OCI-LY1 (cell line): ENCODE measurements at regions not wholly inside any gene's neighbourhood (a gene's known extent, or its start where the extent isn't known, plus 50 kb on each side); places are given as distances from the start of the nearest gene placed in this dataset.

ENCODE experiments used
- H2AFZ ChIP-seq: fragments of 200-600 bp; sonication (generic), shearing (Covaris generic); 2 replicates; pipeline ENCODE4 v1.6.0; 2014; ENCODE audit warnings: antibody characterized with exemption, mild to moderate bottlenecking, low read length
- H3F3A ChIP-seq: fragments of 200-600 bp; sonication (generic), shearing (Covaris generic); 2 replicates; pipeline ENCODE4 v1.6.0; 2014; ENCODE audit warnings: mild to moderate bottlenecking, antibody characterized with exemption, low read length, moderate library complexity; ENCODE audit not compliant: insufficient read depth
- H3K27ac ChIP-seq: fragments of 200-600 bp; sonication (generic); 2 replicates; pipeline ENCODE4 v1.5.1; 2014; ENCODE audit warnings: low read length, mixed run types, mild to moderate bottlenecking, low read depth; ENCODE audit not compliant: poor library complexity, severe bottlenecking
- H3K27me3 ChIP-seq: fragments of 200-600 bp; sonication (generic); 2 replicates; pipeline ENCODE4 v1.6.0; 2014; ENCODE audit warnings: antibody characterized with exemption, mild to moderate bottlenecking, low read length, moderate library complexity; ENCODE audit not compliant: insufficient read depth
- H3K36me3 ChIP-seq: fragments of 200-600 bp; sonication (generic); 2 replicates; pipeline ENCODE4 v1.6.1; 2014; ENCODE audit warnings: mild to moderate bottlenecking, antibody characterized with exemption, low read length, moderate library complexity, mixed read lengths; ENCODE audit not compliant: insufficient read depth
- H3K4me1 ChIP-seq: fragments of 200-600 bp; sonication (generic); 2 replicates; pipeline ENCODE4 v1.5.1; 2014; ENCODE audit warnings: mild to moderate bottlenecking, low read length, moderate library complexity; ENCODE audit not compliant: insufficient read depth, severe bottlenecking
- H3K4me2 ChIP-seq: fragments of 200-600 bp; sonication (generic), shearing (Covaris generic); 2 replicates; pipeline ENCODE4 v1.6.1; 2014; ENCODE audit warnings: low read length
- H3K4me3 ChIP-seq: fragments of 200-600 bp; sonication (generic); 2 replicates; pipeline ENCODE4 v1.5.1; 2014; ENCODE audit warnings: low read length, low read depth, mild to moderate bottlenecking, mixed read lengths; ENCODE audit not compliant: poor library complexity, severe bottlenecking
- H3K79me2 ChIP-seq: fragments of 200-600 bp; shearing (Covaris generic); 2 replicates; pipeline ENCODE4 v1.6.1; 2016; ENCODE audit warnings: mixed run types, low read length, mixed read lengths; ENCODE audit not compliant: insufficient read depth
- H3K9ac ChIP-seq: fragments of 200-600 bp; sonication (generic), shearing (Covaris generic); 2 replicates; pipeline ENCODE4 v1.6.1; 2014; ENCODE audit warnings: mild to moderate bottlenecking, low read length, mixed read lengths
- H3K9me2 ChIP-seq: fragments of 200-600 bp; sonication (generic), shearing (Covaris generic); 2 replicates; pipeline ENCODE4 v1.6.1; 2014; ENCODE audit warnings: low read depth, mild to moderate bottlenecking, low read length, mixed read lengths
- H3K9me3 ChIP-seq: fragments of 200-600 bp; shearing (Covaris generic); 2 replicates; pipeline ENCODE4 v1.6.1; 2014; ENCODE audit warnings: low read length, mixed read lengths
- H4K20me1 ChIP-seq: fragments of 200-600 bp; sonication (generic), shearing (Covaris generic); 2 replicates; pipeline ENCODE4 v1.6.0; 2016; ENCODE audit warnings: mild to moderate bottlenecking, low read length; ENCODE audit not compliant: insufficient read depth
- EZH2 ChIP-seq: fragments of 200-600 bp; sonication (generic), shearing (Covaris generic); IDR thresholded peaks from 2 replicates; pipeline ENCODE4 v1.8.0; 2017; ENCODE audit warnings: borderline replicate concordance, mixed run types, mild to moderate bottlenecking, antibody characterized with exemption, low read length, moderate library complexity, mixed read lengths
- TF ChIP-seq, protein P1 (sequence below): fragments of 200-600 bp; sonication (generic), shearing (Covaris generic); IDR thresholded peaks from 2 replicates; pipeline ENCODE4 v1.5.1; 2017; ENCODE audit warnings: mild to moderate bottlenecking, antibody characterized with exemption, low read length, moderate library complexity, mixed read lengths

DNA sequence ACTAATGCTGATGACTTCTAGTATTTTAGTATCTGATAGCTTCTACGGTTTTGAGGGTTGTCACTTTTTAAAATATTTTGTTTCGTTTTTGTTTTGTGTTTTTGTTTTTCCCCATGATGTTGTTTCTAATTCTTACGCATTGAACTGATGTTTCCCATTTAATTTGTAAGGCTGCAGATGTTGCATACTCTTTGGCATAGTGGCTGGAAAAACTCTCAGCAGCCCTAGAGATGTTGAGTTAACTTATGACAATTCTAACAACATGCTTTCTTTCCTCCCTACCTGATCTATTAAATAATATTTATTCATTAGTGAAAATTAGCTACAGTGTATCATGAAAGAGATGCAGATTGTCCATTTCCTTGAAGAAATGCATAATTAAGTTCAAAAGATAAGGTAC lies 559.3 kb upstream of the GRM7 start:
- Histone ChIP-seq H3K4me3 (no peak overlapping the region), H3K9me3 (0 out of 2 replicates have a peak, but pooled peaks cover 5% of the 10 kb centered on the region), H3K27ac (no peak overlapping the region), H3K36me3 (no peaks in the 10 kb centered on the region), H2AFZ (no peak overlapping the region), H3K9me2 (no peaks in the 10 kb centered on the region), H3K4me1 (no peaks in the 10 kb centered on the region), H3K4me2 (no peak overlapping the region), H3K9ac (no peak overlapping the region), H3K79me2 (no peaks in the 10 kb centered on the region), H3F3A (no peaks in the 10 kb centered on the region), H4K20me1 (no peaks in the 10 kb centered on the region), H3K27me3 (no peaks in the 10 kb centered on the region)
- TF ChIP-seq EZH2, result no peak
- TF ChIP-seq, protein P1, sequence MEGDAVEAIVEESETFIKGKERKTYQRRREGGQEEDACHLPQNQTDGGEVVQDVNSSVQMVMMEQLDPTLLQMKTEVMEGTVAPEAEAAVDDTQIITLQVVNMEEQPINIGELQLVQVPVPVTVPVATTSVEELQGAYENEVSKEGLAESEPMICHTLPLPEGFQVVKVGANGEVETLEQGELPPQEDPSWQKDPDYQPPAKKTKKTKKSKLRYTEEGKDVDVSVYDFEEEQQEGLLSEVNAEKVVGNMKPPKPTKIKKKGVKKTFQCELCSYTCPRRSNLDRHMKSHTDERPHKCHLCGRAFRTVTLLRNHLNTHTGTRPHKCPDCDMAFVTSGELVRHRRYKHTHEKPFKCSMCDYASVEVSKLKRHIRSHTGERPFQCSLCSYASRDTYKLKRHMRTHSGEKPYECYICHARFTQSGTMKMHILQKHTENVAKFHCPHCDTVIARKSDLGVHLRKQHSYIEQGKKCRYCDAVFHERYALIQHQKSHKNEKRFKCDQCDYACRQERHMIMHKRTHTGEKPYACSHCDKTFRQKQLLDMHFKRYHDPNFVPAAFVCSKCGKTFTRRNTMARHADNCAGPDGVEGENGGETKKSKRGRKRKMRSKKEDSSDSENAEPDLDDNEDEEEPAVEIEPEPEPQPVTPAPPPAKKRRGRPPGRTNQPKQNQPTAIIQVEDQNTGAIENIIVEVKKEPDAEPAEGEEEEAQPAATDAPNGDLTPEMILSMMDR, result no peak

DNA sequence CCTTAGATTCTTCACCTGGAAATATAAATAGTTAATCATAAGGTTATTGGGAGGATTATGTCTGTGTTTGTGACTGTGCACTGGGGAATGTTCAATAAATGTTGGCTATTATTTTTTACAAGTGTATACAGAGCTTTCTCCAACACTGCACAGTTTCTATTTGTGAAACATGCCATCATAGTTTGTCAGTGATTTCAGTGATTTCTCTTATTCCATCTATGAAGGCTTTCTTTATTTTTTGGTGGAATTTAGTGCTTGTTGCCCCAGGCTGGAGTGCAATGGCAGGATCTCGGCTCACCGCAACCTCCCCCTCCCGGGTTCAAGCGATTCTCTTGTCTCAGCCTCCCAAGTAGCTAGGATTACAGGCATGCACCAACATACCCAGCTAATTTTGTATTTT lies 545.0 kb upstream of the GRM7 start:
- no peak overlapping the region for H3K4me3 ChIP-seq
- no peak overlapping the region for H3K4me2 ChIP-seq
- no peaks in the 10 kb centered on the region for H3K27me3 ChIP-seq
- H3K27ac ChIP-seq, result no peak overlapping the region
- no peaks in the 10 kb centered on the region for H3K9me2 ChIP-seq
- no peaks in the 10 kb centered on the region for H3K36me3 ChIP-seq
- no peaks in the 10 kb centered on the region for H3K9me3 ChIP-seq
- no peaks in the 10 kb centered on the region for H3K4me1 ChIP-seq
- no peaks in the 10 kb centered on the region for H4K20me1 ChIP-seq
- no peak overlapping the region for H2AFZ ChIP-seq
- TF ChIP-seq, protein P1, result no peak
- TF ChIP-seq EZH2, result no peak
- no peaks in the 10 kb centered on the region for H3K79me2 ChIP-seq
- no peaks in the 10 kb centered on the region for H3F3A ChIP-seq
- no peak overlapping the region for H3K9ac ChIP-seq

DNA sequence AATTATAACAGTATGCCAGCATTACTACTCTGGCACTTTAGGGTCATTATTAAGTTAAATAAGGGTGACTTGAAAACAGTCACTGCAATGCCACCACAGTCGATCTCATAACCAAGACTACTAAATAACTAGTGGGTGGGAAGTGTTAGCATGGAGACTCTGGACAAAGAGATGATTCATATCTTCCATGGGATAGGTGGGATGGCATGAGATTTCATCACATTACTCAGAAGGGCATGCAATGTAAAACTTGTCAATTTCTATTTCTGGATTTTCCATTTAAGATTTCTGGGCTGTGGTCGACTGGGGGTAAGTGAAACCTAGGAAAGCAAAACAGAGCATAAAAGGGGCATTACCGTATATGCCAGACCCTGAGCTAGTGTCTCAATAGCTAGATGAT lies 538.9 kb upstream of the GRM7 start:
- H3K9me3 ChIP-seq, result no peaks in the 10 kb centered on the region
- H4K20me1 ChIP-seq, result no peaks in the 10 kb centered on the region
- H3K4me1 ChIP-seq, result no peaks in the 10 kb centered on the region
- no peak overlapping the region for H3K27ac ChIP-seq
- no peaks in the 10 kb centered on the region for H3F3A ChIP-seq
- no peaks in the 10 kb centered on the region for H3K36me3 ChIP-seq
- H3K9me2 ChIP-seq, result no peaks in the 10 kb centered on the region
- TF ChIP-seq, protein P1, result no peak
- no peaks in the 10 kb centered on the region for H3K79me2 ChIP-seq
- H3K4me2 ChIP-seq, result no peak overlapping the region
- no peaks in the 10 kb centered on the region for H3K27me3 ChIP-seq
- H3K4me3 ChIP-seq, result no peak overlapping the region
- H3K9ac ChIP-seq, result no peak overlapping the region
- no peak overlapping the region for H2AFZ ChIP-seq
